ENCODE measurements at regions not wholly inside any gene's neighbourhood (a gene's known extent, or its start where the extent isn't known, plus 50 kb on each side); places are given as distances from the start of the nearest gene placed in this dataset.

DNA sequence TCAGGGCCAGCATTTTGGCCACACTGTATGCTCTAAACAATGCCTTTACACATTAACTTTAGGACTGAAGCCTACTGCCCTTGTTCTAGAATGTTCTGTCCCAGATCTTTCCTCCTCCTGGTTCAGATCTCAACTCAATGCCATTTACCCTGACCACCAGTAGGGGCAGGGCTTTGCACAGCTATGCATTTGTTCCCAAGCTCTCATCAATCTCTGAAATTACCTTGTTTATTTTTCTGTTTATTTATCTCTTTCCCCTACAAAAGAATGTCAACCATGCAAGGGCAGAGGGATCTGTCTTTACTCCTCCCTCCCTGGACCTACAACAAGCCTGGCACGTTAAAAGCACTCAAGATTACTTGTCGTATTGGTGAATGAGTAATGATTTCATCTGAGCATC, 612.9 kb downstream of the BNC2 start:
- TF ChIP-seq, protein P1, sequence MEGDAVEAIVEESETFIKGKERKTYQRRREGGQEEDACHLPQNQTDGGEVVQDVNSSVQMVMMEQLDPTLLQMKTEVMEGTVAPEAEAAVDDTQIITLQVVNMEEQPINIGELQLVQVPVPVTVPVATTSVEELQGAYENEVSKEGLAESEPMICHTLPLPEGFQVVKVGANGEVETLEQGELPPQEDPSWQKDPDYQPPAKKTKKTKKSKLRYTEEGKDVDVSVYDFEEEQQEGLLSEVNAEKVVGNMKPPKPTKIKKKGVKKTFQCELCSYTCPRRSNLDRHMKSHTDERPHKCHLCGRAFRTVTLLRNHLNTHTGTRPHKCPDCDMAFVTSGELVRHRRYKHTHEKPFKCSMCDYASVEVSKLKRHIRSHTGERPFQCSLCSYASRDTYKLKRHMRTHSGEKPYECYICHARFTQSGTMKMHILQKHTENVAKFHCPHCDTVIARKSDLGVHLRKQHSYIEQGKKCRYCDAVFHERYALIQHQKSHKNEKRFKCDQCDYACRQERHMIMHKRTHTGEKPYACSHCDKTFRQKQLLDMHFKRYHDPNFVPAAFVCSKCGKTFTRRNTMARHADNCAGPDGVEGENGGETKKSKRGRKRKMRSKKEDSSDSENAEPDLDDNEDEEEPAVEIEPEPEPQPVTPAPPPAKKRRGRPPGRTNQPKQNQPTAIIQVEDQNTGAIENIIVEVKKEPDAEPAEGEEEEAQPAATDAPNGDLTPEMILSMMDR (IDR thresholded peaks at IDR 0.05; ENCODE audit: borderline replicate concordance, extremely low read depth, low read length, poor library complexity, severe bottlenecking), result peak; percentile 48
- TF ChIP-seq EZH2 (IDR thresholded peaks at IDR 0.05; ENCODE audit: borderline replicate concordance, low read depth, low read length, severe bottlenecking), result no peak

Data from DND-41 (cell line).